ENCODE measurements at regions not wholly inside any gene's neighbourhood (a gene's known extent, or its start where the extent isn't known, plus 50 kb on each side); places are given as distances from the start of the nearest gene placed in this dataset.

- DNase-seq, result no peak
- WGBS, 4 donors, result 84 to 87% (median 85%) methylated on average over 6 of the region's 6 CpGs
- Histone ChIP-seq H3K36me3 (replicated peaks in 1 of 2) (no peaks in the 10 kb centered on the region), H3K9me3 (replicated peaks in 1 of 3) (no peaks in the 10 kb centered on the region), H3K27ac (no peak overlapping the region), H3K27me3 (no peaks in the 10 kb centered on the region), H3K4me3 (no peak overlapping the region), H3K4me1 (replicated peaks in 1 of 2) (no peaks in the 10 kb centered on the region)
- TF ChIP-seq CTCF (IDR thresholded peaks at IDR 0.05) (no peak), POLR2A (IDR thresholded peaks at IDR 0.05) (no peak)
- intact Hi-C loops (cut with DNase I), result no loop called here
These were observed 67.8 kb upstream of the TAB2 start for GRCh38 chr6:149249370-149250357.

GRCh38 chr6:149250951-149251350 lies 66.6 kb upstream of the TAB2 start:
- DNase-seq, result no peak
- TF ChIP-seq CTCF (IDR thresholded peaks at IDR 0.05) (no peak), POLR2A (IDR thresholded peaks at IDR 0.05) (no peak)
- WGBS, 4 donors, result 76 to 86% (median 83%) methylated on average over 8 of the region's 8 CpGs

GRCh38 chr6:149252622-149253021 lies 64.9 kb upstream of the TAB2 start:
- Histone ChIP-seq H3K27ac (no peak overlapping the region), H3K4me3 (no peak overlapping the region), H3K4me1 (replicated peaks in 1 of 2) (no peaks in the 10 kb centered on the region), H3K9me3 (replicated peaks in 1 of 3) (no peaks in the 10 kb centered on the region), H3K27me3 (no peaks in the 10 kb centered on the region), H3K36me3 (replicated peaks in 1 of 2) (no peaks in the 10 kb centered on the region)
- no peak for TF ChIP-seq CTCF (IDR thresholded peaks at IDR 0.05)
- TF ChIP-seq POLR2A (IDR thresholded peaks at IDR 0.05), result no peak
- DNase-seq, result no peak
- intact Hi-C loops (cut with DNase I), result no loop called here
- WGBS, 4 donors, result 61 to 95% (median 88%) methylated on average over 3 of the region's 3 CpGs

More at GRCh38 chr6:149250951-149251350, 66.6 kb upstream of the TAB2 start:
- intact Hi-C loops (cut with DNase I), result no loop called here
- Histone ChIP-seq H3K4me1 (replicated peaks in 1 of 2) (no peaks in the 10 kb centered on the region), H3K27me3 (no peaks in the 10 kb centered on the region), H3K27ac (no peak overlapping the region), H3K36me3 (replicated peaks in 1 of 2) (no peaks in the 10 kb centered on the region), H3K9me3 (replicated peaks in 1 of 3) (no peaks in the 10 kb centered on the region), H3K4me3 (no peak overlapping the region)

- H3K27ac ChIP-seq, result no peak overlapping the region
- no peak overlapping the region for H3K4me3 ChIP-seq
- no peaks in the 10 kb centered on the region for H3K27me3 ChIP-seq
- 74 to 94% (median 87%) methylated on average over 2 of the region's 2 CpGs for WGBS, 4 donors
- no peaks in the 10 kb centered on the region for H3K9me3 ChIP-seq (replicated peaks in 1 of 3)
- intact Hi-C loops (cut with DNase I), result no loop called here
- DNase-seq, result no peak
- H3K36me3 ChIP-seq (replicated peaks in 1 of 2), result no peaks in the 10 kb centered on the region
- no peak for TF ChIP-seq POLR2A (IDR thresholded peaks at IDR 0.05)
- H3K4me1 ChIP-seq (replicated peaks in 1 of 2), result no peaks in the 10 kb centered on the region
These were observed 63.3 kb upstream of the TAB2 start for GRCh38 chr6:149254253-149254652.

All from adrenal gland (tissue), 9 donors.